Trophoblast cell (in vitro differentiated cells and primary cell): ENCODE measurements at regions not wholly inside any gene's neighbourhood (a gene's known extent, or its start where the extent isn't known, plus 50 kb on each side); places are given as distances from the start of the nearest gene placed in this dataset.

Source experiments
- DNase-seq, 2 donors: peaks; one replicate each; pipeline ENCODE4 v3.0.0-alpha.2; 2016
- H2AFZ ChIP-seq: 2 replicates; pipeline ENCODE4 v1.6.1; 2013; ENCODE audit warnings: low read length, moderate library complexity, mild to moderate bottlenecking; ENCODE audit not compliant: insufficient read depth, poor library complexity
- H2AK5ac ChIP-seq: 2 replicates; pipeline ENCODE4 v1.6.1; 2013; ENCODE audit warnings: mild to moderate bottlenecking, low read length
- H2BK120ac ChIP-seq: 2 replicates; pipeline ENCODE4 v1.6.1; 2013; ENCODE audit warnings: low read length, mild to moderate bottlenecking, moderate library complexity; ENCODE audit not compliant: insufficient read depth, poor library complexity
- H2BK12ac ChIP-seq: 2 replicates; pipeline ENCODE4 v1.6.1; 2013; ENCODE audit warnings: mild to moderate bottlenecking, low read length, moderate library complexity
- H2BK5ac ChIP-seq: 2 replicates; pipeline ENCODE4 v1.6.1; 2013; ENCODE audit warnings: low read length, low read depth, moderate library complexity, mild to moderate bottlenecking; ENCODE audit not compliant: poor library complexity
- H3K14ac ChIP-seq: 2 replicates; pipeline ENCODE4 v1.6.1; 2013; ENCODE audit warnings: mild to moderate bottlenecking, low read length
- H3K18ac ChIP-seq: 2 replicates; pipeline ENCODE4 v1.6.1; 2013; ENCODE audit warnings: mild to moderate bottlenecking, low read length
- H3K23ac ChIP-seq: 2 replicates; pipeline ENCODE4 v1.6.1; 2013; ENCODE audit warnings: low read length
- H3K27ac ChIP-seq: 2 replicates; pipeline ENCODE4 v1.5.1; 2013; ENCODE audit warnings: low read depth, mild to moderate bottlenecking, inconsistent platforms, low read length, moderate library complexity
- H3K27me3 ChIP-seq: 2 replicates; pipeline ENCODE4 v1.6.1; 2013; ENCODE audit warnings: inconsistent platforms, mild to moderate bottlenecking, low read length, moderate library complexity; ENCODE audit not compliant: insufficient read depth
- H3K36me3 ChIP-seq, 2 experiments: 1 replicate in 1 of 2; 2 replicates in 1 of 2; pipeline ENCODE4 v1.6.1; 2013; ENCODE audit warnings: low read length in 2 of 2, mild to moderate bottlenecking in 2 of 2, moderate library complexity in 1 of 2; ENCODE audit not compliant: insufficient read depth in 2 of 2, control insufficient read depth in 1 of 2
- H3K4ac ChIP-seq: 2 replicates; pipeline ENCODE4 v1.6.1; 2013; ENCODE audit warnings: low read depth, mild to moderate bottlenecking, low read length, moderate library complexity
- H3K4me1 ChIP-seq, 2 experiments: 1 replicate in 1 of 2; 2 replicates in 1 of 2; pipeline ENCODE4 v1.6.1; 2013; ENCODE audit warnings: low read length in 2 of 2, mild to moderate bottlenecking in 2 of 2, moderate library complexity in 1 of 2; ENCODE audit not compliant: insufficient read depth in 2 of 2, control insufficient read depth in 1 of 2
- H3K4me2 ChIP-seq: 2 replicates; pipeline ENCODE4 v1.6.1; 2013; ENCODE audit warnings: inconsistent platforms, mild to moderate bottlenecking, low read length, moderate library complexity
- H3K4me3 ChIP-seq: 2 replicates; pipeline ENCODE4 v1.5.1; 2013; ENCODE audit warnings: mild to moderate bottlenecking, low read depth, low read length, inconsistent platforms
- H3K79me1 ChIP-seq: one replicate; pipeline ENCODE4 v1.6.1; 2013; ENCODE audit warnings: low read length
- H3K79me2 ChIP-seq: 2 replicates; pipeline ENCODE4 v1.6.1; 2013; ENCODE audit warnings: low read length, mild to moderate bottlenecking; ENCODE audit not compliant: control insufficient read depth, insufficient read depth, poor library complexity
- H3K9ac ChIP-seq: 2 replicates; pipeline ENCODE4 v1.6.1; 2013; ENCODE audit warnings: mild to moderate bottlenecking, low read length
- H3K9me3 ChIP-seq: 2 replicates; pipeline ENCODE4 v1.6.1; 2013; ENCODE audit warnings: low read depth, mild to moderate bottlenecking, control low read depth, inconsistent platforms, low read length; ENCODE audit not compliant: insufficient read depth
- H4K12ac ChIP-seq: 2 replicates; pipeline ENCODE4 v1.6.1; 2013; ENCODE audit warnings: low read depth, mild to moderate bottlenecking, low read length, moderate library complexity
- H4K8ac ChIP-seq: 2 replicates; pipeline ENCODE4 v1.6.1; 2013; ENCODE audit warnings: low read depth, mild to moderate bottlenecking, low read length, moderate library complexity
- H4K91ac ChIP-seq: one replicate; pipeline ENCODE4 v1.6.1; 2013; ENCODE audit warnings: low read depth, mild to moderate bottlenecking, low read length, moderate library complexity
- WGBS: extraction: QIAGEN DNeasy Blood & Tissue Kit; methylation state at CpG from one replicate; pipeline ENCODE4 v1.1.7; 2013; ENCODE audit warnings: missing lambda C conversion rate; ENCODE audit not compliant: insufficient read length, insufficient coverage; ENCODE audit errors: extremely low coverage; 5-methylcytosine and 5-hydroxymethylcytosine counted together

DNA sequence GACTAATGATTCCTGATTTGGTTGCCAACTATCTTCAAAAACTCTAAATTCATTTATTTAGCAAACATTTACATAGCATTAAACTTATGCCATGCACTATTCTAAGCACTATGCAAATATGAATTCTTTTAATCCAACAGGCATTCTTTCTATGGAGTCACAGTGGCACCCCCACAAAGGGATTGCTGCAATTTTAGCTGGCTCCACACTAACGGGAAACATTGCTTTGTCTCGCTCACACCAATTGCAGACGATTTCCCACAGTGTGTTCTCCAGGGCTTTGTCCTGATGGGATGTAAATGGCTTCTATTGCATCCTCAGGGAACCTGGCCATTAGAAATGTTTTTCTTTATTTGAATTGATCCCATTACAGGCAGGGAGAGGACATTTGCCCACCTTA is 259.1 kb downstream of the BARHL2 start:
- Histone ChIP-seq H4K8ac (no peak overlapping the region), H3K14ac (no peak overlapping the region), H2BK12ac (no peak overlapping the region), H3K79me2 (no peaks in the 10 kb centered on the region), H2BK120ac (no peak overlapping the region), H3K9ac (no peak overlapping the region), H2BK5ac (no peak overlapping the region), H3K4me3 (no peak overlapping the region), H3K4me1 (no peaks in the 10 kb centered on the region), H3K79me1 (no peaks in the 10 kb centered on the region), H4K12ac (no peak overlapping the region), H3K4ac (no peak overlapping the region), H2AFZ (no peak overlapping the region), H3K27me3 (no peaks in the 10 kb centered on the region), H3K9me3 (no peaks in the 10 kb centered on the region), H4K91ac (no peak overlapping the region), H3K4me2 (no peak overlapping the region), H3K18ac (no peak overlapping the region), H3K23ac (no peak overlapping the region), H2AK5ac (no peak overlapping the region), H3K27ac (no peak overlapping the region), H3K36me3 (no peaks in the 10 kb centered on the region)
- no peak for DNase-seq
- no CpG with 5 or more reads among the region's 3 CpGs for WGBS

DNA sequence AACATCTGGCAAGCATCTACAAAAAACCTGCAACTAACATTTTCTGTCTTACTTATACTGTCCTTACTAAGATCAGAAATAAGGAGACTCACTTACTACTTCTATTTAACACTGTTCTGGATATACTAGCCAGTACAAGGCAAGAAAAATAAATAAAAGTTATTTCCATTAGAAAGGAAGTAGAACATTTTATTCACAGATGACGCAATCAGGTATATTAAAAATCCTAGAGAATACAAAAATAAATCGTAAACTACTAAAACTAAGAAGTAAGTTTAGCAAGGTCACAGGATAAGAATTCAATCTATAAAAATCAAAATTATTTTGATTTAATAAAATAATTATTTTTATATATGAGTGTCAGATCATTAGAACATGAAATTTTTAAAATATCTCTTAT is 264.6 kb downstream of the BARHL2 start:
- no peak overlapping the region for H2AK5ac ChIP-seq
- H3K9me3 ChIP-seq: no peaks in the 10 kb centered on the region
- H3K23ac ChIP-seq: no peak overlapping the region
- DNase-seq: no peak
- H2BK12ac ChIP-seq: no peak overlapping the region
- H3K18ac ChIP-seq: no peak overlapping the region
- H3K36me3 ChIP-seq: no peaks in the 10 kb centered on the region
- H3K27me3 ChIP-seq: no peaks in the 10 kb centered on the region
- H3K4ac ChIP-seq: no peak overlapping the region
- H3K27ac ChIP-seq: no peak overlapping the region
- no peak overlapping the region for H3K9ac ChIP-seq
- H2AFZ ChIP-seq: no peak overlapping the region
- no peaks in the 10 kb centered on the region for H3K79me1 ChIP-seq
- no peak overlapping the region for H4K91ac ChIP-seq
- H2BK120ac ChIP-seq: no peak overlapping the region
- no peaks in the 10 kb centered on the region for H3K4me1 ChIP-seq
- no peak overlapping the region for H4K8ac ChIP-seq
- WGBS: no CpG with 5 or more reads among the region's 2 CpGs
- no peak overlapping the region for H2BK5ac ChIP-seq
- H3K14ac ChIP-seq: no peak overlapping the region
- H4K12ac ChIP-seq: no peak overlapping the region
- H3K4me3 ChIP-seq: no peak overlapping the region
- H3K4me2 ChIP-seq: no peak overlapping the region
- no peaks in the 10 kb centered on the region for H3K79me2 ChIP-seq

DNA sequence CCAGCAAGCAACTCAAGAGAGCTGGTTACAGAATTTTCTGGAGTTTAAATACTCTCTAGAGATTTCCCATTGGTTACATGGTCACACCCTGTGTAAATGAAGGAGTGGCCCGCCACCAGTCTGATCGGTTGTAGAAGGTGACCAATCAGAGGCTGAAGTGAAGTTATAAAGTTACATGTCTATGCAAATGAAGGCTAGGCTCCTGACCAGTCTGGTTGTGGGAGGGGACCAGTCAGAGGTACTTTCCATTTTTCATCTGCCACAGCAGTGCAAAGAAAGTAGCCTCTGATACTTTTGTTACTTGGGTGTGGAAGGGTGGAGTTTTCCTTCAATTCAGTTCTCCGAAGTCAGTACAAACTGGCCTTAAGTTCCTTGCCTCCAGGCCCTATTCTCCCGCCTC is 273.7 kb downstream of the BARHL2 start:
- H3K18ac ChIP-seq: no peak overlapping the region
- no peaks in the 10 kb centered on the region for H3K79me1 ChIP-seq
- H3K9ac ChIP-seq: no peak overlapping the region
- H3K79me2 ChIP-seq: no peaks in the 10 kb centered on the region
- H2BK120ac ChIP-seq: no peak overlapping the region
- no peak overlapping the region for H2AFZ ChIP-seq
- no peak overlapping the region for H3K4ac ChIP-seq
- H3K4me3 ChIP-seq: no peak overlapping the region
- H2BK5ac ChIP-seq: no peak overlapping the region
- H3K27me3 ChIP-seq: no peaks in the 10 kb centered on the region
- no peak overlapping the region for H4K12ac ChIP-seq
- no peak overlapping the region for H2AK5ac ChIP-seq
- H4K8ac ChIP-seq: no peak overlapping the region
- H3K23ac ChIP-seq: no peak overlapping the region
- no peak overlapping the region for H3K27ac ChIP-seq
- H3K14ac ChIP-seq: no peak overlapping the region
- WGBS: no CpG with 5 or more reads among the region's 4 CpGs
- H4K91ac ChIP-seq: no peak overlapping the region
- no peaks in the 10 kb centered on the region for H3K36me3 ChIP-seq
- H3K4me1 ChIP-seq: no peaks in the 10 kb centered on the region
- H3K9me3 ChIP-seq: no peaks in the 10 kb centered on the region
- H3K4me2 ChIP-seq: no peak overlapping the region
- no peak overlapping the region for H2BK12ac ChIP-seq
- no peak for DNase-seq

DNA sequence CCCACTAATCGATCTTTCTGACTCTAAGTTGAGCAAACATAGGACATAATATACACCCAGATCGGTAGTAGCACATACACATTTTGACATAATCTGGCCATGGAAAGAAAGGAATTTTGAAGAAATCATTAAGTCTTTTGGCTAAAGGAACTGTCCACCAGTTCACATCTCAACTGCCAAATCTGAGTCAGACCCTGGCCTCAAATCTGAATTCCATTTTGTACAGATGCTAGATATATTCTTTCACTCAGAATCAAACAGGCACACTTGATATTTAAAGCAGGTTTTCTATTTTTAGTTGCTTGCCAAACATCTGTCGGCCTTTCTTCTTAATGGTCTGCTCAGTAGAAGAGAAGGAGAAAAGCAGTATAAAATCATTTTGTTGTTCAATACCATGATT is 281.8 kb downstream of the BARHL2 start:
- Histone ChIP-seq H2BK120ac (no peak overlapping the region), H2AFZ (no peak overlapping the region), H3K4me1 (no peaks in the 10 kb centered on the region), H3K79me1 (no peaks in the 10 kb centered on the region), H3K18ac (no peak overlapping the region), H3K36me3 (no peaks in the 10 kb centered on the region), H3K9me3 (no peaks in the 10 kb centered on the region), H4K8ac (no peak overlapping the region), H2BK12ac (no peak overlapping the region), H3K4me2 (no peak overlapping the region), H4K12ac (no peak overlapping the region), H2BK5ac (no peak overlapping the region), H3K23ac (no peak overlapping the region), H2AK5ac (no peak overlapping the region), H3K27ac (no peak overlapping the region), H3K4me3 (no peak overlapping the region), H3K27me3 (no peaks in the 10 kb centered on the region), H3K14ac (no peak overlapping the region), H3K79me2 (no peaks in the 10 kb centered on the region), H3K4ac (no peak overlapping the region), H4K91ac (no peak overlapping the region), H3K9ac (no peak overlapping the region)
- no peak for DNase-seq
- WGBS: no CpG with 5 or more reads among the region's 3 CpGs
